GM12892 (cell line): ENCODE measurements at regions not wholly inside any gene's neighbourhood (a gene's known extent, or its start where the extent isn't known, plus 50 kb on each side); places are given as distances from the start of the nearest gene placed in this dataset.

ENCODE experiments used
- POLR2A ChIP-seq: IDR thresholded peaks from 2 replicates; pipeline ENCODE4 v1.6.1; 2011; ENCODE audit warnings: low read depth, low read length, control low read depth
- POLR2AphosphoS5 ChIP-seq: IDR thresholded peaks from 2 replicates; pipeline ENCODE4 v1.6.1; 2011; ENCODE audit warnings: low read depth, low read length, control low read depth

DNA sequence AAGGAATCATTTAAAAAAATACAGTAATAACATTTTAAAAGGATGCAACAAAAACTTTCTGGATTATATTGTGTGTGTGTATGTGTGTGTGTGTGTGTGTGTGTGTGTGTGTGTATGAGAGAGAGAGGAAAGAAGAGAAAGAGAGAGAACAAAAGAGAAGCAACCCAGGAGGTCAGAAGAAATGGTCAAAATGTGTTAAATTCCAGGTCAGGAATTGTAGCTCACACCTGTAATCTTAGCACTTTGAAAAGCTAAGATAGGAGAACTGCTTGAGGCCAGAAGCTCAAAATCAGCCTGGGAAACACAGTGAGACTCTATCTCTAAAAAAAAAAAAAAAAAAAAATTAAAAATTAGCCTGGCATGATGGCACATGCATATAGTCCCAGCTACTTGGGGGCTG, 311.8 kb upstream of the CDH12 start:
- TF ChIP-seq POLR2AphosphoS5 (no peak), POLR2A (no peak)
